RPMI8226 (cell line): ENCODE measurements at regions not wholly inside any gene's neighbourhood (a gene's known extent, or its start where the extent isn't known, plus 50 kb on each side); places are given as distances from the start of the nearest gene placed in this dataset.
A peak's percentile ranks its signal among the peaks of the same experiment; 100 is the strongest.

Experiments used
- DNase-seq: peaks from one replicate; pipeline ENCODE4 v3.0.0-alpha.2; 2015

- DNase-seq: no peak
Measured at GRCh38 chr12:107411792-107412535, 273.6 kb upstream of the PWP1 start.

DNA sequence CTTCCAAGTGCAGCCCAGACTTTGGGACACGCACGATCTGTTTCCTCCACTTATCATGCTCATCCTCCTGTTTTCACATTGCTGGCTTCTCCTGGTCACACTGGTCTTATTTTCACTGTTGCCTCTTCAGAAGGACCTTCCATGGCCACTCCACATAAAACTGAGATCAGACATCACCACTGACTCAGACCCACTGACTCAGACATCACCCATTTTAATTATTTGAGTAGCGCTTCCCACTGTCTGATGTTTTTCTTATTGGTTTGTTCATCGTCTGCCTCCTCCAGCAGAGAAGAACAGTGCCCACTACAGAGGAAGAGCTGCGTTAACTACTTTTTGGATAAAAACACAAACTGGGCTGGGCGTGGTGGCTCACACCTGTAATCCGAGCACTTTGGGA lies 270.5 kb upstream of the PWP1 start:
- DNase-seq: no peak

DNA sequence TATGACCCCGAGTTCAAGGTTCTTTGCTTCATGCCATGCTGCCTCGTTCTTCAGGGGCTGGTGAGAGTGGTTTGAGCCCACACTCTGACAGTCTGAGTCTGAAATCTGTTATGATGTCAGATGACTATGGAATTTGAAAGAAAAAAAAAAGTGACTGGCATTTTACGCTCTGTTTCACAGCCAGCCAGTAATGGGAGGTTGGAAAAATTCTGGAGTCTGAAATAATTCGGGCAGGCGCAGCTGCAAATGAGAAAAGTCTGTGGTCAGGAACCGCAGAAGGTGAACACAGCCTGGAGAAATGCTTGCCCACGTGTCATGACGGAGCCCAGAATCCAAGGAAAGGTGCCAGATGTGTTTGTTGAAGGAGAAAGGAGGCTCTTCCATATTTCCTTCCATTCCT lies 269.8 kb upstream of the PWP1 start:
- no peak for DNase-seq

GRCh38 chr12:107417004-107417403 lies 268.6 kb upstream of the PWP1 start:
- DNase-seq: no peak

GRCh38 chr12:107418981-107419380 lies 266.6 kb upstream of the PWP1 start:
- DNase-seq: no peak

- DNase-seq: no peak
Measured at GRCh38 chr12:107423531-107423930, 262.1 kb upstream of the PWP1 start.

DNA sequence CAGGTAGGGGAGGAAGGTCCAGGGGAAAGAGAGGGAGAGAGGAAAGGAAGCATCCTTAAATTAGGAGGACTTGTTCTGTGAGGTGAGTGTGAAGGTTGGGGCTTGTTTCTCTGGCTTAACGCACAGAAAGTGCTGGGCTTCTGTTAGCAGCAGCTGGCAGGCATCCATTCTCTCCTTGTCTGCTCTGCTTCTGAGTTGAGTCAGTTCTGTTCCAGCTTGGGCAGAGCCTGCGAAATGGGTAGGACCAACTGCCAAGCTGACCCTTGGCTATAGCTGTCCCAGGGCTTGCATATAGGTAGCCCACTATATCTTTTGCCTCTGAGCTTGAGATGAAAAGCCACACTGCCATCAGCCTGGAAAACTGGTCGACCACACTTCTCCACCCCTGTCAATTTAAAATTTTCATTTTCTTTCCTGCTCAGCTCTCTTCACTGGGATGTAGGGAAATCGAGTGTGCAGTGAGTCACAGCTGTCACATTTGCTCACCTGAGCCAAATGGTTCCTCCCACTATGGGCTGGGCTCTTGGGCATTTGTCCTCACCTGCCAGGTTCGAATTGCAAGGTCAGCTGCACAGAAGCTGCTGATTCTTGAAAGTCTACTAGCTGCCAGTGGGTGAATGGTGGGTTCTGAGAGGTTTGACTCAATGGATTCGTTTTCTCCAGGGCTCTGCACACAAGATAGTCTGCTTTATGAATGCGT lies 256.4 kb upstream of the PWP1 start:
- no peak for DNase-seq

DNA sequence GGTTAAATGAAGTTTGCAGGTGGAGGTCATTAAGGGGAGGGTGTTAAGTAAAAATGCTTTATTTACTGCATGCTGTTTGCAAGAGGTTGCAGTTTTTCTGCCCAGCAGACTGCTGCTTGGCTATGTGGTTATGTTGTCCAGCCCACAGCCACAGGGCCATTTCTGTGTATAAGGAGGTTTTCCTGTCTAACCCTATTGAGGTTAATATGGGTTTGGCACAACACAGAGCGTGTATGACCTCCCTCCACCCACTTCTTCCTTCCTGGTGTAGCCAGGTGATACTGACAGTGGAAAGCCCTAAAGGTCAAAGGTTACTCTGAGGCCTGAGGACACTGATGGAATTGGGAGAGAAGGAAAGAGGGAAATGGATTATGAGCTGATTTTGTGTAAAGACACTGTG lies 253.7 kb upstream of the PWP1 start:
- no peak for DNase-seq

DNA sequence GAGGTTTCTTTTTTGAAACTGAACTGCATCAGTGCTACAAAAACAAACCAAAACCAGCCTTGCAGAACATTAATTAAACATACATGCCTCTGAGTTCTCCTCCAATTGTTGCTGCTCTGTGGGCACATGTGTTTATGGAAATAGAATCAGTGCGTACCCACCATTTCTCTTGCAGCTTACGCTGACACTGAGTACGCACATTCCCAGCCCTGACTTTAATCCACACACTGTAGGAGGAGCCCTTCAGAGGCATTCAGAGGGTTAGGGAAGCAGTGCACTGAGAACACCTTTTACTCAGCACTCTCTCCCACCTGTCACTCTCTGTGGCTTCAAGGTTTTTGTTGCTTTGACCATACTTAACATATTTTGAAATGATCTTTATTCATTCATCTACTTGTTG lies 250.5 kb upstream of the PWP1 start:
- no peak for DNase-seq

- DNase-seq: no peak
Measured at GRCh38 chr12:107435520-107435919, 250.1 kb upstream of the PWP1 start.

- DNase-seq: no peak
Measured at GRCh38 chr12:107436376-107436775, 249.2 kb upstream of the PWP1 start.

GRCh38 chr12:107436836-107437235 lies 248.8 kb upstream of the PWP1 start:
- no peak for DNase-seq

DNA sequence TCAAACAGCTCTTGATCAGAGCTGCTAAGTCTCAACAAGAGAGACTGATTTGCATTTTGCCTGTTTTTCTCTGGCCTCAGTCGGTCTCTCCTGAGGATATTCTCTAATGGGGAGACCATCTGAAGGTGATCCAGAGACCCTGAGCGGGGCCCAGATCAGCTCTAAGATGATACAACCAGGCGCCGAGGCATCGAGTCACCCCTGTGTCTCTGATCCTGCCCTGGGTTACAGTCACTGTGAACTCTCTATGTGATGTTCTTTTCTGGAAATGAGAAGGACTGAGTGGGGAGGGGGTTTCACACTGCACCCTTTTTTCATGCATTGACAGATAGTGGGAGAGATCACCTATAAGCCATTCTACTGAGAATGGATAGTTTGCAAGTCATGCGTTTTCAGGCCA lies 247.6 kb upstream of the PWP1 start:
- DNase-seq: no peak

- DNase-seq: no peak
Measured at GRCh38 chr12:107439026-107439738, 246.4 kb upstream of the PWP1 start.

GRCh38 chr12:107440606-107441005 lies 245.0 kb upstream of the PWP1 start:
- no peak for DNase-seq

DNA sequence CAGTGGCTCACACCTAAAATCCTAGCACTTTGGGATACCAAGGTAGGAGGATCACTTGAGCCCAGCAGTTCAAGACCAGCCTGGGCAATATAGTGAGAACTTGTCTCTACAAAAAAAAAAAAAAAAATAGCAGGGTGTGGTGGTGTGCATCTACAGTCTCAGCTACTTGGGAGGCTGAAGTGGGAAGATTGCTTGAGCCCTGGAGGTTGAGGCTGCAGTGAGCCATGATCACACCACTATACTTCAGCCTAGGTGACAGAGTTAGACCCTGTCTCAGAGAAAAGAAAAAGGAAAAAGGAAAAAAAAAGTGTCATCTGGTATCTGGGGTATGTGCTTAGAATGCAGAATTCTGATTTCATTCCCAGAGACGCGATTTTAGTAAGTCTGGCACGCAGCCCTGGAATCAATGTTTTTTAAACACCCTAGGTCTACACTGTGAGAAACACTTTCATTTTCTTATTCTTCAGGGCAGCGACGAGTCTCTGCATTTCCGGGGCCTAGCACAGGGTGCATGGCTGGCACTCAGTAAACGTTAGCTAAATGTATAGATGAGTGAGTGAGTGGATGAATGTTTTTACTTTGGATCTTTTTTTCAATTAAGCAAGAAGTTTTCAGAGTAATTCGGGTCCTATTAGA lies 243.8 kb upstream of the PWP1 start:
- DNase-seq: peak; percentile 62

DNA sequence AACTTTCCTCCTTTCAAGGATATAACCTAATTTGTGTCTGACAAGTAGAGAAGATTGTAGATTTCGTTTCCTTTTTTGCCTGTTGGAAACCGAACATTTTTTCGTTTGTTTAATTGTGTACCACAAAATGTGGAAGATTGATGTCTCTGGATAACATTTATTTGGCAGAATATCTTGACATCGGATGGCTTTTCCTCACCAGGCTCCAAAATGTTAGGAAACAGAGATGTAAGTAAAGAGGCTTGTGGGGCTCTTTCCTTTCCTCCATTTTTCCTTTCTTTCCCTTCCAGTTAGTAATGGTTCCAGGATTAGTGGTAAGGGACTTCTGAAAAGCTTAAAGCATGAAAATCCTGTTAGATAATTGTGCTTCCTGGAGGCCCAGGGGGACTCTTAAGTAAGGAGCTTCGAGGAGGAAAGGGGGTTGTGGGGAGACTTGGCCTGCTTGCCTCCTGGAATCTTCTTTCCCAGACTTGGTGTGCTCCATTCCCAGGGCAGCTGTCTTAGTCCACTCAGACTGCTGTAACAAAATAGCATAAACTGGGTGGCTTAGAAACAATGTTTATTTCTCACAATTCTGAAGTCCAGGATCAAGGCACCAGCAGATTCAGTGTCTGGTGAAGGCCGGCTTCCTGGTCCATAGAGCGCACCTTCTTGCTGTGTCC lies 243.1 kb upstream of the PWP1 start:
- DNase-seq: no peak

- no peak for DNase-seq
Measured at GRCh38 chr12:107443320-107444090, 242.1 kb upstream of the PWP1 start.

GRCh38 chr12:107444771-107445170 lies 240.8 kb upstream of the PWP1 start:
- no peak for DNase-seq

DNA sequence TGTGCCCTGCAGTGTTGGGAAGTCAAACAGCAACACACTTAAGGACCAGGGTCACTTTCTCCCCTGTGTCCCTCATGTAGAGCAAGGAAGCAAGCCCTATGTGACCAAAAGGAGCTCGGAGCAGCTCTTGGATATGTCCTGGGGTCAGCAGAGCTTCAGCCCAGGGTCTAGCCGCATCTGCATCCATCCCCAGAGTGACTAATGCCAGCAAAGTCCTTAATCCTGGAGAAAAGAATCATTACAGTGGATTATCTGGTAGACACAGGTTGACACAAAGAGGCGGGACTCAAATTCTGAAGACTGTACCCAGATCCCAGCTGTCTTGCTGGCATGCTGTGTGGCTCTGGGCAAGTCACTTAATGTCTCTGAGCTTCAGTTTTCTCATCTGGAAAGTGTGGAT lies 239.1 kb upstream of the PWP1 start:
- DNase-seq: no peak

- DNase-seq: no peak
Measured at GRCh38 chr12:107447336-107447735, 238.3 kb upstream of the PWP1 start.

DNA sequence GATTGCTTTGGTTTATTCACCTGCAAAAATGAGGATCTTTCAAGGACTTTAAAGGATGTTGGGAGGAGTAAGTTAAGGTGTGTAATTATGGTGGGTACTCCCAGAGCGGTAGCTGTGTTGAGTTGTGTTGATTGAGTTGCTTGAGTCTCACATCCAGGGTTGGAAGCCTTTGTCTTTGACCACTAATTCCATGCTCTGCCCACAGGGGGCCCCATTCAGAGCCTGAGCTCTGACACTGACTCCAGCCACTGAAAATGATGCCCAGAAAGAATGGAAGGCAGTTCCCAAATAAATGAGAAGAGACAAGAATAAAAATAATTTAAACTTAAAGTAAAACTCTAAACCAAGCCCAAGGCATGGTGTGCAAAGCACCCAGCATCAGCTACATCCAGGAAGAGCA lies 237.4 kb upstream of the PWP1 start:
- DNase-seq: peak; percentile 23
